HUDEP-2 (cell line): ENCODE measurements at regions not wholly inside any gene's neighbourhood (a gene's known extent, or its start where the extent isn't known, plus 50 kb on each side); places are given as distances from the start of the nearest gene placed in this dataset.
A peak's percentile ranks its signal among the peaks of the same experiment; 100 is the strongest.
"Not testable (repeated sequence)": the region's sequence is repeated elsewhere in the genome, so short reads cannot be mapped to it uniquely, and the experiment has no call there.

Experiments
- DNase-seq, 76 experiments: peaks; one replicate each; lab custom pipeline; 2025; ENCODE audit not compliant: unreplicated experiment in 76 of 76; lab: John Stamatoyannopoulos, UW

DNA sequence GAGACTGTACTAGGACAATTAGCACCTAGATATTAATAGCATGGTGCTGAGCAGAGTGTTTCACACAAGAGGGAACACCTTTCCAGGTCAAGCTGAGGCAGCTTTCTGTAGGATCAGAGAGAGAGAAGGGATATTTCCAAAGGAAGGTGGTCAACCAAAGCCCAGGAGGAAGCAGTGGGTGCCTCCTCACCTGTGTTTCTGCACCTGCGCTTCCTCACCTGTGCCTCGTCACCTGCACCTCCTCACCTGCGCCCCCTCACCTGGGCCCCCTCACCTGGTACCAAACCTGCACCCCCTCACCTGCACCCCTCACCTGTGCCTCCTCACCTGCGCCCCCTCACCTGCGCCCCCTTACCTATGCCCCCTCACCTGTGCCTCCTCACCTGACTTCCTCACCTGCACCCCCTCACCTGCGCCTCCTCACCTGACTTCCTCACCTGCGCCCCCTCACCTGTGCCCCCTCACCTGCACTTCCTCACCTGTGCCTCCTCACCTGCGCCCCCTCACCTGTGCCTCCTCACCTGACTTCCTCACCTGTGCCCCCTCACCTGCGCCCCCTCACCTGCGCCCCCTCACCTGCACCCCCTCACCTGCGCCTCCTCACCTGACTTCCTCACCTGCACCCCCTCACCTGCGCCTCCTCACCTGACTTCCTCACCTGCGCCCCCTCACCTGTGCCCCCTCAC is 67.9 kb downstream of the TTLL2 start:
- DNase-seq: no peak

DNA sequence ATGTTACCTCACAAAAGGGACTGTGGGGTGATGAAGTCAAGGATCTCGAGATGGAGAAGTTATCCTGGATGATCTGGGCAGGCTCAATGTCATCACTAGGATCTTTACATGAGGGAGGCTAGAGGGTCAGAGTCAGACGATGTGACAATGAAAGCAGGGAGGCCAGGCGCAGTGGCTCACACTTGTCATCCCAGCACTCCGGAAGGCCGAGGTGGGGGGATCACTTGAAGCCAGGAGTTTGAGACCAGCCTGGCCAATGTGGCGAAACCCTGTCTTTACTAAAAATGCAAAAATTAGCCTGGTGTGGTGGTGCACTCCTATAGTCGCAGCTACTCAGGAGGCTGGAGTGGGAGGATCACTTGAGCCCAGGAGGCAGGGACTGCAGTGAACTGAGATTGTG is 68.8 kb downstream of the TTLL2 start:
- no peak for DNase-seq

DNA sequence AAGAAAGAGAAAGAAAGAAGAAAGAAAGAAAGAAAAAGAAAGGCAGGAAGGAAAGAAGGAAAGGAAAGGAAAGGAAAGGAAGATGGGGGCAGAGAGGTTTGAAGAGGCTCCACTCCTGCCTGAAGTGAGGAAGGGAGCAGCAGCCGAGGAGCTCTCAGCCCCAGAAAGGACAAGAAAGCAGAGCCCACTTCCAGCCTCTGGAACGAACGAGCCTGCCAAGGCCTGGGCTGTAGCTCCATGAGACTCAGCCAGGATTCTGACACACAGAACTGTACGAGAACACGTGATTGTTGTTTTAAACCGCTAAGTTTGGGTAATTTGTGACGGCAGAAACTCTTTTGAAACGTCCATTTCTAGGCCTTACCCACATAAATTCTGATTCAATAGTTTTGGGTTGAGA is 69.5 kb downstream of the TTLL2 start:
- no peak for DNase-seq

DNA sequence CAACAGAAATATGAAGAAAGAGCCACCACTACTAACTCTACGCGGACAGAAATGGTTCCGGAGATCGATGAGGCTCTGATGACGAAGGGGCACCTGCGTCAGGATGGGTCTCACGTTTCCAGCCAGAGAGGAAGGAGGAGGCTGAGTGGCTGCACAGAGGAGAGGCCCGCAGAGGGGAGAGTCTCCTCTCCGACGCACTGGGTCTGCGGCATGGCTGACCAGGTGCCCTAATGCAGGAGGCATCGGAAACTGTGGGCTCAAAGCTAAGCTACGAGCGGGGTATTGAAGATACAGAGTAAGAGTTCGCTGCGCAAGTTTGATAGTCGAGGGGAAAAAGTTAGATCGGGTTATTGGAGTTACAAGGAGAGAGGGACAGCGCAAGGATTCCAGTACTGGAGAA is 69.9 kb downstream of the TTLL2 start:
- DNase-seq: no peak

DNA sequence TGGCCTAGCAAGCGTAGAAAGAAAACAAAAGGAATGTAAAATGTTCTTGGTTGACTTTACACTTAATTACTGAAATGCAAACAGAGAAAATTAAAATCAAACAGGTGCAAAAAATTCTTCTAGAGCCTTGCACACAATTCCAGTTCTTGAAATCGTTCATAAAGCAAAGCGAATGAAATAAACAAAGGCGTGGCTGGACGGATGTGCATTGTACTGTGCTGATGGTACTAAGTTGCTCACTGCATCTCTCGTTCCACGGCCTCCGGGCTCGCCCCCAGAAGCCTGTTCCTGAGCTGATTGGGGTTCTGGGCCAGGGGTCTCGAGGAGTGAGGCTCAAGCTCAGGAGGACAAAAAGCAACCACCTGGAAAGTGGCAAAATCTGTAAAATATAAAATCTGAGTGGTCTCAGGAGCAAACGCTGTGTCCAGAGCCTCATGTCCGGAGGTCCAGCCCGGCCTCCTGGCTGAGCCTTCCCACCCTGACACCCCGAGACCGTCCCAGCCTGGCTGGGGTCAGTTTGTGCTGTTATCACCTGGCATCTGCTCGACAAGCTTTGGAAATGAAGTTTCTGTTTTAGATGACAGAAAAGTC is 71.3 kb downstream of the TTLL2 start:
- no peak for DNase-seq

DNA sequence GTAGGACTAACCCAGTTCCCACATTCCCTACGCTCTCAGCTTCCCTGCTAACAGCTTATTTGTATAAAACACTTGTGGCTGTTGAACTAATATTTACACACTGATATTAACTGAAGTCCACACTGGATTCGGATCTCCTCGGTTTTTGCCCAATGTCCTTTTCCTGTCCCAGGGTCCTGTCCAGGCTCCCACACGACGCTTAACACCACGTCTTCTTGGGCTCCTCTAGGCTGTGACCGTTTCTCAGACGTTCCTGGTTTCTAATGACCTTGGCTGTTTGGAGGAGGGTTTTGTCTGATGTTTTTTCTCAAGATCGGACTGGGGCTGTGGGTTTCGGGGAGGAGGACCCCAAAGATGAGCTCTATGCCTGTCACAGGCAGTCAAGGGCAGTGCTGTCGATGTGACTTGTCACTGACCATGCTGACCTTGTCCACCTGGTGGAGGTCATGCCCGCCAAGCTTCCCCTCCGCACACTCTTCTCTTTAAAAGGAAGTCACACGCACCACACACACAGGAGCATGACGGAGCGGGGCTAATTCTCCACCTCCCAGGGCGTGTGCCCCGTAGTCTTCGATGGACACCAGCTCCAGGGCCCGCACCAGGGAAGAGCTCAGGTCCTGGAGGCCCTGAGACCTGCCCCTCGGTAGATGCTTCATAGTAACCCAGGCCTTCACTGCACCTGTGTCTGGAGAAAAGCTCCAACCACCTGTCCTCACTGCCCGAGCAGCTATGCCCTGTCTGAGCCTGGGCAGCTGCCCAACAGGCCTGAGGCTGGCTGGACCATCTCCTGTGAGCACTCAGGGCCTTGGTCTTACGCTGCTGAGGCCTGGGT is 72.0 kb downstream of the TTLL2 start:
- DNase-seq: no peak

DNA sequence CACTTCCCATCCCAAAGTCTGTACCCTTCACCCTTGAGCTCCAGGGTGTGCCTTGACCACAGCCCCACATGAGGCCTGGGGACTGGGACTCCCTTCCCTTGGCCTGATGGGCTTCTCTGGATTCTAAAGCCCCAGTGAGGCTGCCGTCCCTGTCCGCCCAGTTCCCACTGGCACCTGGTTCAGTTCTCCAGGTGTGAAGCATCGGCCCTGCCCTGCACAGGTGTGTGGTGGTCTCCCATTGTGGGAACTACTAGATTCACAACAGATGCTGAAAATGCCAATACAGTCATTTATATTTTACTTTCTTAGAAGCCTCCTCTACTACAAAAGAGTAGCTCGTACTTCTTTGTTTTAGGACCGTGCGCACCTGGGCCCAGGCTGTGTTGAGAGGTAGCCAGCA is 72.8 kb downstream of the TTLL2 start:
- DNase-seq: no peak

DNA sequence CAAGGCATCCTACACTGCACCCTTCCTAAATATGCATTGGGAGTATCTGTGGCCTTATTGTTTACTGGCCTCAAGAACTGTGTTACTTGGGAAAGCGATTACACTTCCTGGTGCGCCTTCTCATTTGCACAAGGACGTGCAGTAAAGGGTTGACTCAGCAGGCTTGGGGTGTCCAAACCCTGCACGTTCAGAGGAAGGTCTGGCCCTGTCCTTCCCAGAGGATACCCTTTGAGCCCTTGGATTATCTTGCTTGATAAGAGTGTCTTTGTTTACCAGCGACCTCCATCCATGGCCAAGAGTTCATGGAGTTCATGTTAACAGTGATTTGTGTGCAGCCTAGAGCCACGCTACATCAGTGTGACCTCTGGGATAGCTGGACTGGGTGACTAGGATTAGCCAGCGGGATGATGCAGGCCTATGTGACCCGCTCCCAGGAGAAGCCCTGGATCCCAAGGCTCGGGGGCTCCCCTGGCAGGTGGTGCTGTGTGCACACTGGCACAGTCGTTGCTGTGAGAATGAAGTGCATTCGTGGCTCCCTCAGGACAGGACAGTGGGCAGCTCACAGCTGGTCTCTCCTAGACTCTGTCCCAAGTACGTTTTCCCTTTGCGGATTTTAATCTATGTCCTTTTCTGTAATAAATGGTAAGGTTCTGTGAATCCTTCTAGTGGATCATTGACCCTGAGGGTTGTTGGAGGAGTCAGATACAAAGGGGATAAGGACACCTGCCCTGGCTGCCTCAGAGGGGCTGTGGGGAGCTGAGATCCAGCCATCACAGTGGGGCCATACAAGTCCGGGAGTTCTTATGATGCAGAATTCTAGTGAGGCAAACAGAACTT is 73.5 kb downstream of the TTLL2 start:
- DNase-seq: no peak

DNA sequence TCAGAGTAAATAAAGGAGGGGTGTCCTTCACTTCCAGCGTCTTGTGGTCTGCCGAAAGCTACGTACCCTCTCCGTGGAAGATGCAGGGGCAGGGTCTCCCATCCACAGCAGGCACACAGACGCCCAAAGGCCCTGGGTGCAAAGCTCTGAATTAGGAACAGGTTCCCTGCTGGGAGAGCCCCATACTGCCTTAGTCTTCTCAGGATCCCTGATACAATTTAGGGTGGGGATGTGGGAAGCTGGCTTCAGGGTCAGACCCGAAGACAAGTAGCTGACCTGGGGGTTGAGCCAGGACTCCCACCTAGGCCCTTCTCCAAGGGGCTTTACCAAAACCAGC is 74.1 kb downstream of the TTLL2 start:
- no peak for DNase-seq

DNA sequence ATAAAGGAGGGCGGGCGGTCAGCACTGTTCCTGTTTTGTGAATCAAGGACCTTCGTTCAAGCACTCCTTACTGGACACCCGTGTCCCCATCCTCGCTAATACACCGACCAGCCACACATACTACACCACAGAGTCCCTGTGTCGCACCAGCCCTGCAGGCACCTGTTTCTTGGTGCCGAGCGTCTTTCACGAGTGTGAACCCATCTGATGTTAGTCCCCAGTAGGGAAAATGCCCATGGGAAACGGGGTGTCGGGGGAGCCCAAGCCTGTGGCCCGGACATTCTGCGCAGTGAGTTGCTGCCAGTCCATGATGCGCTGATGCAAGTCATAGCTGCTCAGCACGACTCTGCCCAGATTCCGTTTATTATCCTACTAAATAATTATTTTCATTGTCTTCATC is 74.7 kb downstream of the TTLL2 start:
- no peak for DNase-seq

DNA sequence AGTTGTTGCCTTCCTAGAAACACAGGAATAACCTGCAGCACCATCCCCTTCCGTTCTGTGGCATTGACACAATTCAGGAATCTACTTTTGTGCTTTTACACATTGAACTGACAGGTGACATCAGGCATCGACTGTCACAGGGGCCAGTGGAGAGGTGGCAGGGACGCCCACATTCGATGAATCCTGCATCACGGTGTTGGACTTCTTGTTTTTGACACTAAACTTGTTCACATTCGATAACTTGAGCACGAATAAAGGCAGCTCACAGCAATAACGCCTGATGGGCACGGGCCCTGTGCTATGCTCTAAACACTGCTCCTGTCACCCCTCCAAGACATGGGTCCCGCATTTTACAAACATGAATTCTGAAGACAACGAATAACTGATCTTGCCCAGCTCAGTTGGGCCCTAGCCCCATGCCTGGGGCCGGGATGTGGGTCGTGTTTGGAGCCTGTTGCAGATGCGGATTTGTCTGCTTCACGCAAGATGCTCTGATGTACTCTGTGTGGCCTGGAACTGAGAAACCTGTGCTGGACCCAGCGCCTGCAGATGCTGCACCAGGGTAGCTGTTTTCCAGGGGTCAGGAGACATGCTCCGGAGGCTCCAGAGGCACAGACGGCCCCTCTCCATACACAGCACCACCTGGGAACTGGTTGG is 75.7 kb downstream of the TTLL2 start:
- no peak for DNase-seq

DNA sequence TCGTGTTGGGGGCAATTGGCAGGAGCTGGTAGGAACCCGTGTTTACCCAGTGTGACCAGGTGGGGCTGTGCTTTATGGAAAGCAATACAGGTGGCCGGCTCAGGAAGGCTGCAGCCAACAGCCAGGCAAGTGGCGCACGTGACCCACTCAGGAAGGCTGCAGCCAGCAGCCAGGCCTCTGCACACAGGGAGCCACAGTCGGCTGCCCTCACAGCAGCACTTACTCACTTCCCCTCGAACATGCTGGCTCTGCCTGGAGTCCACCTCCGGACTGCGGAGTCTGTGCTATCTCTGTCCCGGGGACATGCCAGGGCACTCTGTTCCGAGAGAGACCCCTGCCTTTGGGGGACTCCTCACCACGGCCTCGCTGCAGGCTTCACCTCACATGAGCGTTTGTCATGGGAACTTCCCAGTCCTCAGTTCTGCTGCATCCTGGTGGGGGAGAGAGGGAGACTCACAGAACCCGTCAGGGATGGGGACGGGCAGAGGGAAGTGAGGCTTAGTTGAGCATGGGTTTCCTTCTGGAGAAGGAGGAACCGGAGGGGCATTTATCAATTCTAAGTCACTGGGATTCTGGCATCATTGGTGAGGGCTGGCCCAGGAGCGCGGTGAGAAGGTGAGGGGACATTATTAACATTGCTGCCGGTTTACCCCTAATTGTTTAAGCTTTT is 76.8 kb downstream of the TTLL2 start:
- DNase-seq: peak in 1 of 76 experiments; percentile 5

DNA sequence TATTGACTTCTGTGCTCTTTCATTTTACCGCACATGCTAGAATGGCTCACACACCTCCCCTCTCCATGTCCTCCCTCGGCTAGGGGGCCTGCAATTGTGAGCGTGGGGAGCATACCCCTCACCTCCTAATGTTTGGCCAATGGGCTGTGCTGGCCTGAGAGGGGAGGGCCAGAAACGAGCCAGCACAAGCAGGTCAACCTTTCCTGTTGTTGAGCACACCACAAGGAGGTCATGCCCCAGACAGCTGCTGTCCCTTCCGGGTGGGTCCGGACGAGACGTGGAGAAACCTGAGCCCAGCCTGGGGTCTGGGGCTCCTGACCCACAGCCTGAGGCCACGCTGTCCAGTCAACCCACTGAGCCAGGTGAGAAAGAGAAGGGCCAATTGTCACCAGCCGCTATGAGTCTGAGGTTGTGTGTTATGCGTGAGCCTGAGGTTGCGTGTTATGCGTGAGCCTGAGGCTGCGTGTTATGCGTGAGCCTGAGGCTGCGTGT is 77.4 kb downstream of the TTLL2 start:
- DNase-seq: no peak

DNA sequence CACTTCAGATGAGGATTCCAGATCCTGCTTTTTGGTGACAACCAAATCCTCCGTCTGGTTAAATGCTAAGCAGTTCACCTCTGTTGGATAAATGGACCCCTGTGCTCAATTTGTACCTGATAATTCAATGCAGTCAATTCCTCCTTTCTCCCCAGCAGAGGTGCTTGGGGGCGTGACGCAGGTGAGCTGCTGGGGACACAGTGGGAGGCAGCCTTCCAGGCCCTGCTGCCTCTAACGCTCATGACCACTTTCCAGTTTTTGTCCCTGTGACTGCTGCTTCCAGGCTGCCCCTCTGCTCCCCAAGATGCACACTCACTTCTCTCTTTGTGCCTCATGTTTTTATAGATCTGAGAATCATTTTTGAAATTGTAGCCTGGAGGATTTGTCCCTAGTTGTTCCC is 78.5 kb downstream of the TTLL2 start:
- no peak for DNase-seq

DNA sequence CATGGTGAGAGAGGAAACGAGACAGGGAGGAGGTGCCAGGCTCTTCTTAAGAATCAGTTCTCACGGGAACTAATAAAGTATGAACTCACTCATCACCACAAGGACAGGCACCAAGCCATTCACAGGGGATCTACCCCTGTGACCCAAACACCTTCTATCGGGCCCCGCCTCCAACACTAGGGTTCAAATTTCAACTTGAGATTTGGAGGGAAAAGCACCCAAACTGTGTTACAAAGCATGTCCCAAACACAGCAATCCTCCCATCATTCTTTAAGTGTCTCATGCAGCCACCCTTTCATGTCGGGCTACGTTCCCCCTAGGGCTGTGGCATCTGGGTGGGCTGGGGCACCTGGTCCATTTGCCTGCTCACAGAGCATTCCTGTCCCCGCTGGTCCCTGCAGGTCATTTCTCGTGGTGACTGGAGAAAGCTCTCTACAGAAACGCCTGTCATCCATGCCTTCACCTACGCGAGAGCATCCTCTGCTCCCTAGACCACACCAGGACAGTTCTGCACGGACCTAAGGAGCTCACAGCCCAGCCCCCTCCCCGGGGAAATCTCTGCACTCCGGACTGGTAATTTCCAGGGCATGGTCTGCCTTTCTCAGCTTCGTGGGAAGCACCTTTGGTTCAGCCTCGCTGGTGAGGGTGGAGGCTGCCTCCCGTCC is 79.6 kb downstream of the TTLL2 start:
- DNase-seq: no peak

DNA sequence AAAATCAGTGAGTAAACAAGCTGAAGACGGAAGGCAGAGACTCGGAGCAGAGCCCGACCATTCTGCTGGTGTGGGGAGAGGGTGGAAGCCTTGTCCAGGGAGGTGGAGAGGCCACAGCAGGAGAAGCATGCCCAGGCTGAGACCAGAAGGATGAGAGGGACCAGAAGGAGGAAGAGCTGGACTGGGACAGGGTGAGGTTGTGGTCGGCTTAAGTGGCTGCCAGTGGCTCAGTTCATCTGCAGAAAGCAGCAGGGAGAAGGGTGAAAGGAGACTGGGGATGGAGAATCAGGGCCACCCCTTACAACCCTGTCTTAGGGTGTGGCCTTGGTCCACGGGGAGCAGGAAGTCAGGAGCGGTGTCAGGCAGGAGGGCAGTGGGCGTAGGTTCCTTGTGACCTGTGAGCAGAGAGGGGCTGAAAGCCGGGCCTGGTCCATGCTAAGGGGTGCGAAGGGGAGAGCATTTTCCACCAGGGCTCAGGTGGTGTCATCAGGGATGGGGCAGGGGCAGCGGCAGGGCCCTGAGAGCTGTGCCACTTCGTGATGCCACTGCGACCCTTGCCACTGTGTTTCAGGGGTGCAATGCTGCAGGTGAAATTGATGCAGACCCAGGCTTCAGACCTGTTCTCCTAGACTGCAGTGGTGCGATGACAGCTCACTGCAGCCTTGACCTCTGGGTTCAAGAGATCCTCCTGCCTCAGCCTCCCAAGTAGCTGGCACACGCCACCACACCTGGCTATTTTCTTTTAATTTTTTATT is 81.1 kb downstream of the TTLL2 start:
- no peak for DNase-seq

DNA sequence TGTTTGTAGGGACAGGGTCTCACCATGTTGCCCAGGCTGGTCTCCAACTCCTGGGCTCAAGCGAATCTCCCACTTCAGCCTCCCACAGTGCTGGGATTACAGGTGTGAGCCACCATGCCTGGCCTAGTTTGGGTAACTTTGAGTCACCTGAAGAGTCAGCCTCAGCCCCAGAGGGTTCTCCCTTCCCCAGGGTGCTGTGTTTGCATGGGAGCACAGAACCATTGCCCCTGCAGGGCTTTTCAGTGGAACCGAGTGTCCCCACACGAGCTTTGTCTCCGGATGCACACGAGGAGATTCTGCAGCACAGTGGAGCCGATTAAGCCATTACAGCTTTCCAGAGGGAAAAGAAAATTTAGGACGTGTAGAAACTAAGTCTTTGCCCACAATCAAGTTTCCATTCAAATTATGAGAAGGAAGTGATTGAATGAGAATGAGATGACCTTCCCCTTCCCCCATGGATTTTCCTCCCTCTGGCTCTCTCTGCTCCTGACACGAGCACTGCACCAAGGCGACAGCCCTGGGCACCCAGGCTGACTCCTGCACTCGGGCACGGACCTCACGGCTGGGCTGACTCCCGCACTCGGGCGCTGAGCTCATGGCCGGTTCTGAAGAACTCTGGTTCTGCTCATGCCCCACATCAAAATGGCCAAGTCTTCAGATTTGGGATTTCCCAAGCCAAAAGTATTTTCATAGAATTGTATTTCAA is 81.8 kb downstream of the TTLL2 start:
- not testable (repeated sequence) for DNase-seq
